AG10803 (cell line): ENCODE measurements at regions not wholly inside any gene's neighbourhood (a gene's known extent, or its start where the extent isn't known, plus 50 kb on each side); places are given as distances from the start of the nearest gene placed in this dataset.

Experiments
- DNase-seq: peaks from one replicate; pipeline ENCODE4 v3.0.0; 2010; ENCODE audit warnings: low read depth
- H3K4me3 ChIP-seq: 2 replicates; pipeline ENCODE4 v1.5.1; 2011; ENCODE audit warnings: mild to moderate bottlenecking, low read length, control low read depth
- CTCF ChIP-seq: conservative IDR thresholded peaks from 2 replicates; pipeline ENCODE4 v1.5.1; 2011; ENCODE audit warnings: mild to moderate bottlenecking, low read length, control low read depth, inconsistent platforms

DNA sequence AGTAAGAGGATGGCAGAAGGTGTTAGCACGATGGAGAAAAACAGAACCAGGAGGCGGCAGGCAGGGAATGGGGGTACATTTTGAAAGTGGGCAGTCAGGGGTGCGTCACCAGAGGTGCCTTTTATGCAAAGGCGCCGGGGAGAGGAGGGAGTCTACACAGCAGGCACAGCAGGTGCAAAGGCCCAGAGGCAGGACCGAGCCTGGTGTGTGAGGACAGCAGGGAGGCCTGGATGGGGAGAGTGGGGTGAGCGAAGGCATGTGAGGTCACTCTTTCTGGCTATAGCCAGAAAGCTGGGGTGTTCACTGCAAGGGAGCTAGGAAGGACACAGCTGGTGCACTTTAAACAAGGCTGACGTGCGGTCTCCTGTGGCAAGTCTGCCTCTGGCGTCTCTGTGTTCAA lies 65.0 kb downstream of the NCOR2 start:
- no peak overlapping the region for H3K4me3 ChIP-seq
- no peak for DNase-seq
- no peak for TF ChIP-seq CTCF

GRCh38 chr12:124501827-124502226 lies 65.6 kb downstream of the NCOR2 start:
- no peak for TF ChIP-seq CTCF
- DNase-seq = no peak
- H3K4me3 ChIP-seq = no peak overlapping the region

GRCh38 chr12:124501112-124501561 lies 66.3 kb downstream of the NCOR2 start:
- no peak for DNase-seq
- H3K4me3 ChIP-seq = no peak overlapping the region
- no peak for TF ChIP-seq CTCF

DNA sequence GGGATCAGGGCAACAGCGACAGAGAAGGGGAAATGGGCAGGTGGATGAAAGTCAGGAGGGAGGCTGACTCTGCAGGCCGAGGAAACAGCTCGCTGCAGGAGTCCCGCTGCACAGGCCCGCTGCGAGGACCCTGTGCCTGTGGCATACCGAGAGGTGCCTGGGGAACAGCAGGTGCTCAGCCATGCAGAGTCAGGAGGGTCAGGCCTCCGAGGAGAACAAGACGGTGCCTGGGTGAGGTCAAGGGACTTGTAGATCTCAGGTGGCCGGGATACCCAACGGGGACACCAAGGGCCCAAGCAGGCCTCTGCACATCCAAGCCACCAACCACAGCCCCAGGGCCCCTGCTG lies 67.5 kb downstream of the NCOR2 start:
- no peak for TF ChIP-seq CTCF
- H3K4me3 ChIP-seq = no peak overlapping the region
- DNase-seq = no peak

- no peak for TF ChIP-seq CTCF
- DNase-seq = no peak
- H3K4me3 ChIP-seq = no peak overlapping the region
Observed at GRCh38 chr12:124499190-124499753, 68.1 kb downstream of the NCOR2 start.

GRCh38 chr12:124498275-124499189 lies 68.9 kb downstream of the NCOR2 start:
- no peak for TF ChIP-seq CTCF
- H3K4me3 ChIP-seq = no peak overlapping the region
- peak; percentile 89 for DNase-seq

DNA sequence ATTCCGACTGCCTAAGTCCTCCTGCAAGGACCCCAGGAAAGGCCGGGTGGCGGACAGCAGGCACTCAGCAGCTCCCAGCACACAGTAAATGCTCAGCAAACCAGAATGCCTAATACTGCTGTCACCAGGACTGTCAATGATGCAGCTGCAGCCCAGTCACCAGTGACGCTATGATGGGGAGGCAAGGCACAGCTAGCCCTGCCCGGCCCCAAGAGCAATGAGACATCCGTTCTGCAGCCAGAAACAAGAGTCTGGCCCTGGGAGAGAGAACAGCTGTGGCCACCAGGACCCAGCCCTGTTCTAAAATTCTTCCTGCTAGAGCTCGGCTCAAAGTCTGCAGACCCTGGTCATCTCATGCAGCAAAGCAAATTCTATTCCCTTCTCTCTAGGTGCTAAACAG lies 69.8 kb downstream of the NCOR2 start:
- peak; percentile 8; the same call in 1 of the 2 replicates for TF ChIP-seq CTCF
- H3K4me3 ChIP-seq = no peak overlapping the region
- peak; percentile 89 for DNase-seq
